K562 (cell line): ENCODE measurements at regions not wholly inside any gene's neighbourhood (a gene's known extent, or its start where the extent isn't known, plus 50 kb on each side); places are given as distances from the start of the nearest gene placed in this dataset.

Source experiments
- ZNF121 ChIP-seq: sonication (generic); formaldehyde crosslinking; conservative IDR thresholded peaks from 2 replicates; pipeline ENCODE4 v1.8.0; 2022; ENCODE audit warnings: missing genetic modification reagents
- TF ChIP-seq, protein P1 (sequence below), 3 experiments: IDR thresholded peaks in 2 of 3; conservative IDR thresholded peaks in 1 of 3; 2 replicates each; pipeline ENCODE4 v1.5.1; 2011 to 2012; ENCODE audit warnings: low read length in 3 of 3, mild to moderate bottlenecking in 3 of 3, control low read depth in 2 of 3, improper control_type of control experiment in 1 of 3, inconsistent platforms in 1 of 3, low read depth in 1 of 3, mixed read lengths in 1 of 3, moderate library complexity in 1 of 3; ENCODE audit not compliant: insufficient read depth in 2 of 3

DNA sequence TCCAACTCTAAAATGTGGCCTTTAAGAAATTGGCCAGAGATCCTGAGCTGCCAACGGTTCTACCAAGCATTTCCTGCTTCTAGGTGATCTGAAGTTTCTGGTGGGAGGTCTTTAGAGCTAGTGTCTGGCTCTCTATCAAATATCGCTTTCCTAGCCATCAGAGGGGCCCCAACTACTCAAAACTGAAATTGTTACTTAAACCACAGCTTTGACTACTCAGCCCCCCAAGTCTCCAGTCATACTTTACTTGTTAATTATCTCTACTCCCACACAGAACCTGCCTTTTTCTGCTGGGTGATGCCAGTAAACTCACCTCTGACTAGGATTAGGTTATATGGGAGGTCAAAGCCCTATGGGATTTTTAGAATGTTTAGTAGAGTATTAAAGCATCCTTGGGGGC lies 95.1 kb downstream of the FASLG start:
- no peak for TF ChIP-seq ZNF121 (CRISPR knock-in tag)
- TF ChIP-seq, protein P1, sequence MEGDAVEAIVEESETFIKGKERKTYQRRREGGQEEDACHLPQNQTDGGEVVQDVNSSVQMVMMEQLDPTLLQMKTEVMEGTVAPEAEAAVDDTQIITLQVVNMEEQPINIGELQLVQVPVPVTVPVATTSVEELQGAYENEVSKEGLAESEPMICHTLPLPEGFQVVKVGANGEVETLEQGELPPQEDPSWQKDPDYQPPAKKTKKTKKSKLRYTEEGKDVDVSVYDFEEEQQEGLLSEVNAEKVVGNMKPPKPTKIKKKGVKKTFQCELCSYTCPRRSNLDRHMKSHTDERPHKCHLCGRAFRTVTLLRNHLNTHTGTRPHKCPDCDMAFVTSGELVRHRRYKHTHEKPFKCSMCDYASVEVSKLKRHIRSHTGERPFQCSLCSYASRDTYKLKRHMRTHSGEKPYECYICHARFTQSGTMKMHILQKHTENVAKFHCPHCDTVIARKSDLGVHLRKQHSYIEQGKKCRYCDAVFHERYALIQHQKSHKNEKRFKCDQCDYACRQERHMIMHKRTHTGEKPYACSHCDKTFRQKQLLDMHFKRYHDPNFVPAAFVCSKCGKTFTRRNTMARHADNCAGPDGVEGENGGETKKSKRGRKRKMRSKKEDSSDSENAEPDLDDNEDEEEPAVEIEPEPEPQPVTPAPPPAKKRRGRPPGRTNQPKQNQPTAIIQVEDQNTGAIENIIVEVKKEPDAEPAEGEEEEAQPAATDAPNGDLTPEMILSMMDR (IDR thresholded peaks at IDR 0.05 in 2 of 3, conservative IDR thresholded peaks at IDR 0.05 in 1 of 3; ENCODE audit: insufficient read depth in 2 of 3, low read depth in 1 of 3, low read length in 3 of 3) = no peak
